ENCODE measurements at regions not wholly inside any gene's neighbourhood (a gene's known extent, or its start where the extent isn't known, plus 50 kb on each side); places are given as distances from the start of the nearest gene placed in this dataset.

DNA sequence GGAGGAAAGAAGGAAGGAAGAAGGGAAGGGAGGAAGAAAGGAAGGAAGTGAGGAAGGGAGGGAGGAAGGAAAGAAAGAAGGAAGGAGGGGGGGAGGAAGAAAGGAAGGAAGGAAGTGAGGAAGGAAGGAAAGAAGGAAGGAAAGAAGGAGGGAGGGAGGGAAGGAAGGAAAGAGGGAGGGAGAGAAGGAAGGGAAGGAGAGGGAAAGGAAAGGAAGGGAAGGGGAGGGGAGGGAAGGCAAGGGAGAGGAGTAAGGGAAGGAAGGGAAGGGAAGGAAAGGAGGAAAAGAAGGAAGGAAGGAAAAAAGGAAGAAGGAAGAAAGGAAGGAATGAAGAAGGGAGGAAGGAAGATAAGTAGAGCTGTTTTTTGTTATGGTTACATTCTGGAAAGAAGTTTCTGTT is 141.2 kb downstream of the LRRC3B start:
- ATAC-seq = no peak
- no peak for DNase-seq
- H3K4me3 ChIP-seq = no peak overlapping the region
- H3K27me3 ChIP-seq = no peaks in the 10 kb centered on the region
- intact Hi-C loops (cut with DNase I) = no loop called here
- FAIRE-seq = no peak
- no peak for TF ChIP-seq CTCF (IDR thresholded peaks at IDR 0.05)
- H3K27ac ChIP-seq = no peak overlapping the region
- no peaks in the 10 kb centered on the region for H3K36me3 ChIP-seq
- H3K4me1 ChIP-seq = no peaks in the 10 kb centered on the region
- H3K9me3 ChIP-seq = no peaks in the 10 kb centered on the region

- FAIRE-seq (no peak), DNase-seq (no peak), ATAC-seq (no peak)
- Histone ChIP-seq H3K9me3 (no peaks in the 10 kb centered on the region), H3K27ac (no peak overlapping the region), H3K36me3 (no peaks in the 10 kb centered on the region), H3K27me3 (no peaks in the 10 kb centered on the region), H3K4me1 (no peaks in the 10 kb centered on the region), H3K4me3 (no peak overlapping the region)
- intact Hi-C loops (cut with DNase I) = no loop called here
- WGBS, 2 donors = 43 to 47% methylated on average over 1 of the region's 1 CpG
- no peak for TF ChIP-seq CTCF (IDR thresholded peaks at IDR 0.05)
Measured at GRCh38 chr3:26766031-26766430, 143.5 kb downstream of the LRRC3B start.

DNA sequence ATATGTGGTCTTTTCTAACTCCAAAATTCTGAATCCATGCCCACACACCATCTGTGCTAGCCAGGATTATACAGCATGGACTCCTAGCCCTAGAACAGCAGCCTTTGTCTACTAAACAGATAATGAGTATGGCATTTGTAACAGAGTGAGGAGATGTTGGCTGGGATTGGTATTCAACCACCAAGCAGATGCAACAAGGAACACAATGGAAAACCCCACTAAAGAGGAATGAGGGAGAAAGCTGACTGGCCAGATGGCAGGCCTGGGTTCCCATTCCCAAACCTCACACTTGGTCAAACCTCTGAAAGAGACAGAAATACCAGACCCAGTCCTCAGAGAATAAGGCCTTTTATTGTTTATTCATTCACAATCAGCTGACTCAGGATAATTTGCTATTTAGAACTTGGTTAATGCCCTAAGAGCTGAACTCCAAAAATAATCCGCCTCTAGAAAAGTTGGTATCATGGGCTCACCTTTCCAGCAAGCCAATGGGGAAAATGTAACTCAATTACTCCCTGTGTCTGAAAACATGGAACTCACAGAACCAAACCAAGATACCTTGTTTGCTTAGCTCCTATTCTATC is 145.6 kb downstream of the LRRC3B start:
- Histone ChIP-seq H3K36me3 (no peaks in the 10 kb centered on the region), H3K4me3 (no peak overlapping the region), H3K27ac (no peak overlapping the region), H3K4me1 (no peaks in the 10 kb centered on the region), H3K27me3 (no peaks in the 10 kb centered on the region), H3K9me3 (no peaks in the 10 kb centered on the region)
- no peak for FAIRE-seq
- intact Hi-C loops (cut with DNase I) = no loop called here
- no peak for TF ChIP-seq CTCF (IDR thresholded peaks at IDR 0.05)
- WGBS, 2 donors = 90 to 93% methylated on average over 1 of the region's 1 CpG
- no peak for ATAC-seq
- DNase-seq = no peak

DNA sequence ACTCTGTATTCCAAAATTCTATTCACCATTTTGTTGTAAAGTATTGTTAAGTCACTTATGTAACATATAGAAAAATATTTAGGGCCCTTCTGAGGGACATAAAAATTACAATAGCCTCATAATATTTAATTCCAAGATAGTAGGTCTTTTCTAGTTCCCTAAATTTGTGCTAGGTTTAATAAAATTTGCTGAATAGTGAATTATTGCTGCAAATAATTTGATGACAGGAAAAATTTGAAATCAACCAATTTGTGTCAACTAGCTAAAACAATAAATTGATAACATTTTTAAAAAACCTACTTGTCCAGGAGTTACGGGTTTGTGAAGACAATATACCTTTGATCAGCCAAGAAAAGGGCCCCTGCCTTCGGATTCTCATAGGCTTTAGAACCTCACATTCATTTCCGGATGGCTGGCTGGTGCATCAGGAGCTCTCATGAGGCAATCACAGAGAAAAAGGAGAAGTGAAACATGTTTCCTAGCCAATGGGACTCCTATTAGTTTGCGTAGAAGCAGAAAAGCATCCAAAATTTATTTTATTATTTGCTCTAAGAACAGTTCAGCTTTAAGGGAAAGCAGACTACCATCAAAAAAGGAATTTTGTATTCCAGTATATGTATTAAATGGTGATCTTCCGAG is 177.2 kb downstream of the LRRC3B start:
- Histone ChIP-seq H3K4me3 (no peak overlapping the region), H3K4me1 (no peaks in the 10 kb centered on the region), H3K27ac (no peak overlapping the region), H3K27me3 (no peaks in the 10 kb centered on the region), H3K9me3 (no peaks in the 10 kb centered on the region), H3K36me3 (no peaks in the 10 kb centered on the region)
- DNase-seq (no peak), FAIRE-seq (no peak), ATAC-seq (no peak)
- WGBS, 2 donors = 73 to 89% methylated on average over 5 of the region's 5 CpGs
- intact Hi-C loops (cut with DNase I) = no loop called here
- no peak for TF ChIP-seq CTCF (IDR thresholded peaks at IDR 0.05)

GRCh38 chr3:26807272-26807671 is 184.7 kb downstream of the LRRC3B start:
- WGBS, 2 donors = 60 to 72% methylated on average over 1 of the region's 1 CpG
- no peaks in the 10 kb centered on the region for H3K36me3 ChIP-seq
- H3K27ac ChIP-seq = no peak overlapping the region
- H3K27me3 ChIP-seq = no peaks in the 10 kb centered on the region
- DNase-seq = no peak
- no peaks in the 10 kb centered on the region for H3K9me3 ChIP-seq
- TF ChIP-seq CTCF (IDR thresholded peaks at IDR 0.05) = no peak
- FAIRE-seq = no peak
- intact Hi-C loops (cut with DNase I) = no loop called here
- no peak for ATAC-seq
- H3K4me3 ChIP-seq = no peak overlapping the region
- no peaks in the 10 kb centered on the region for H3K4me1 ChIP-seq

Measured in pancreas (tissue), 10 donors.